WTC11 (cell line): ENCODE measurements at regions not wholly inside any gene's neighbourhood (a gene's known extent, or its start where the extent isn't known, plus 50 kb on each side); places are given as distances from the start of the nearest gene placed in this dataset.

Source experiments
- ATAC-seq: fragments of 200-7000 bp; cut with Tn5 transposase; 2 replicates; pipeline ENCODE4 v1.10.0; 2021; ENCODE audit warnings: mild to moderate bottlenecking, moderate library complexity
- CTCF ChIA-PET: fragments of 300-600 bp; sonication (Branson Sonifier 250); formaldehyde crosslinking; loops from one replicate; lab custom pipeline; 2021; ENCODE audit warnings: antibody characterized with exemption; lab: Charles Lee
- POLR2A ChIA-PET: fragments of 350-600 bp; sonication (Branson Sonifier 250); formaldehyde crosslinking; loops from one replicate; lab custom pipeline; 2021; ENCODE audit warnings: antibody characterized with exemption; lab: Charles Lee
- DNase-seq: peaks from one replicate; pipeline ENCODE4 v3.0.0; 2021; ENCODE audit warnings: low spot score
- H3K27ac Mint-ChIP-seq: 2 replicates; pipeline ENCODE4 v1.8.0; 2021; ENCODE audit warnings: mixed read lengths
- H3K27me3 Mint-ChIP-seq: 2 replicates; pipeline ENCODE4 v1.8.0; 2021; ENCODE audit warnings: low read depth, mild to moderate bottlenecking, moderate library complexity, mixed read lengths
- H3K36me3 Mint-ChIP-seq: 2 replicates; pipeline ENCODE4 v1.8.0; 2021; ENCODE audit warnings: mixed read lengths
- H3K4me1 Mint-ChIP-seq: 2 replicates; pipeline ENCODE4 v1.8.0; 2022; ENCODE audit warnings: mixed read lengths
- H3K4me3 Mint-ChIP-seq: 2 replicates; pipeline ENCODE4 v1.8.0; 2021; ENCODE audit warnings: mild to moderate bottlenecking, moderate library complexity, mixed read lengths
- H3K9me3 Mint-ChIP-seq: 2 replicates; pipeline ENCODE4 v1.8.0; 2021; ENCODE audit warnings: mixed read lengths
- ATF1 ChIP-seq: sonication (generic); formaldehyde crosslinking; IDR thresholded peaks from 2 replicates; pipeline ENCODE4 v1.8.1; 2023; ENCODE audit warnings: mild to moderate bottlenecking, moderate library complexity, missing genetic modification reagents
- CBFB ChIP-seq: sonication (generic); formaldehyde crosslinking; IDR thresholded peaks from 2 replicates; pipeline ENCODE4 v1.8.1; 2022; ENCODE audit warnings: mild to moderate bottlenecking, low read depth, missing genetic modification reagents
- ELF4 ChIP-seq: sonication (generic); formaldehyde crosslinking; IDR thresholded peaks from 2 replicates; pipeline ENCODE4 v1.8.1; 2022; ENCODE audit warnings: low read depth, mild to moderate bottlenecking, moderate library complexity, missing genetic modification reagents
- ESRRA ChIP-seq: sonication (generic); formaldehyde crosslinking; IDR thresholded peaks from 2 replicates; pipeline ENCODE4 v1.8.1; 2022; ENCODE audit warnings: mild to moderate bottlenecking, missing genetic modification reagents, borderline replicate concordance
- GRHL2 ChIP-seq: fragments of 250-450 bp; sonication (Bioruptor Pico); IDR thresholded peaks from 2 replicates; pipeline ENCODE4 v1.8.0; 2022; ENCODE audit warnings: mild to moderate bottlenecking, moderate library complexity; ENCODE audit not compliant: insufficient replicate concordance, severe bottlenecking
- IRF2 ChIP-seq: sonication (generic); formaldehyde crosslinking; IDR thresholded peaks from 2 replicates; pipeline ENCODE4 v1.8.0; 2022; ENCODE audit warnings: low read depth, missing genetic modification reagents, borderline replicate concordance
- JAZF1 ChIP-seq: fragments of 250-450 bp; sonication (Bioruptor Pico); IDR thresholded peaks from 2 replicates; pipeline ENCODE4 v1.9.0; 2021; ENCODE audit warnings: moderate library complexity, mild to moderate bottlenecking, inconsistent platforms
- KAT7 ChIP-seq: sonication (generic); formaldehyde crosslinking; IDR thresholded peaks from 2 replicates; pipeline ENCODE4 v1.8.1; 2023; ENCODE audit warnings: missing genetic modification reagents, mild to moderate bottlenecking, borderline replicate concordance
- NFATC4 ChIP-seq: fragments of 250-450 bp; sonication (Bioruptor Pico); IDR thresholded peaks from 2 replicates; pipeline ENCODE4 v1.9.0; 2021; ENCODE audit warnings: mild to moderate bottlenecking
- NFYB ChIP-seq: sonication (generic); formaldehyde crosslinking; conservative IDR thresholded peaks from 2 replicates; pipeline ENCODE4 v1.8.0; 2022; ENCODE audit warnings: low read depth, missing genetic modification reagents
- RELA ChIP-seq: sonication (generic); formaldehyde crosslinking; IDR thresholded peaks from 2 replicates; pipeline ENCODE4 v1.8.1; 2022; ENCODE audit warnings: missing genetic modification reagents, mild to moderate bottlenecking, borderline replicate concordance
- TP53 ChIP-seq: sonication (generic); formaldehyde crosslinking; IDR thresholded peaks from 2 replicates; pipeline ENCODE4 v1.8.1; 2023; ENCODE audit warnings: mild to moderate bottlenecking, missing genetic modification reagents
- ZNF121 ChIP-seq: sonication (generic); formaldehyde crosslinking; IDR thresholded peaks from 2 replicates; pipeline ENCODE4 v1.8.0; 2023; ENCODE audit warnings: missing genetic modification reagents
- ZNF138 ChIP-seq: sonication (generic); formaldehyde crosslinking; conservative IDR thresholded peaks from 2 replicates; pipeline ENCODE4 v1.8.1; 2022; ENCODE audit warnings: mild to moderate bottlenecking, moderate library complexity, missing genetic modification reagents
- ZNF317 ChIP-seq: sonication (generic); formaldehyde crosslinking; IDR thresholded peaks from 2 replicates; pipeline ENCODE4 v1.8.1; 2023; ENCODE audit warnings: low read depth, mild to moderate bottlenecking, moderate library complexity, missing genetic modification reagents, borderline replicate concordance
- TF ChIP-seq, protein P1 (sequence below): fragments of 250-450 bp; sonication (Bioruptor Pico); IDR thresholded peaks from 2 replicates; pipeline ENCODE4 v1.8.0; 2021; ENCODE audit warnings: mild to moderate bottlenecking
- TF ChIP-seq, protein P2 (sequence below): fragments of 250-450 bp; sonication (Bioruptor Pico); conservative IDR thresholded peaks from 2 replicates; pipeline ENCODE4 v1.9.0; 2021; ENCODE audit warnings: mild to moderate bottlenecking
- TF ChIP-seq, protein P3 (sequence below): sonication (generic); formaldehyde crosslinking; IDR thresholded peaks from 2 replicates; pipeline ENCODE4 v1.8.1; 2023; ENCODE audit warnings: mild to moderate bottlenecking, missing genetic modification reagents, moderate library complexity
- TF ChIP-seq, protein P4 (sequence below): sonication (generic); formaldehyde crosslinking; IDR thresholded peaks from 2 replicates; pipeline ENCODE4 v1.8.1; 2022; ENCODE audit warnings: low read depth, mild to moderate bottlenecking, moderate library complexity, missing genetic modification reagents, borderline replicate concordance
- TF ChIP-seq, protein P5 (sequence below): sonication (generic); formaldehyde crosslinking; IDR thresholded peaks from 2 replicates; pipeline ENCODE4 v1.8.0; 2023; ENCODE audit warnings: missing genetic modification reagents, mild to moderate bottlenecking, borderline replicate concordance

DNA sequence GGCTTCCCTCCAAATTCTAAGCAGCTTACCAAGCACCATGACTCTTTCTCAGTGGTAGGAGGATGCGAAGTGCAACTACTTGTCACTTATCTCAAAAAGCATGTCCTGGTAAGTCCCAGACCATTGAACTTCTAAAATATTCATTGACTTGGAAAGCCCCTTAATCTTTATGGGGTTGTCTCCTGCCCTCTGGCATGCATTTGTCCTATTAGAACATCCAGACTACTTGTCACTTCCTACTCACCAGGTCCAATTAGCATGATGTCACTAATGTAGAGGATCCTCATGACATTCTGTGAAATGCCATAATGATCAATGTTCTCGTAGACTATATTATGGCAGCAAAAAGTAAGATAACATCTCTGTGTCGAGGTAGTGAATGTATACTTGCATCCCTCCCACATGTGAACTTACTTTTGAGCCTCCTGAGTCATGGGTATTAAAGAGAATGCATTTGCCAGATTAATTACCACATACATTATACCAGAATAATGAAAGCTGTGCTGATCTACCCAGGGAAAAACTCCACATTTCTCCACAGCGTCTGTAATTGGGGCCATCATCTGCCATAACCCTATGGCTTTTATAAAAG, 63.5 kb upstream of the RAD23B start (continued):
- TF ChIP-seq, protein P1, sequence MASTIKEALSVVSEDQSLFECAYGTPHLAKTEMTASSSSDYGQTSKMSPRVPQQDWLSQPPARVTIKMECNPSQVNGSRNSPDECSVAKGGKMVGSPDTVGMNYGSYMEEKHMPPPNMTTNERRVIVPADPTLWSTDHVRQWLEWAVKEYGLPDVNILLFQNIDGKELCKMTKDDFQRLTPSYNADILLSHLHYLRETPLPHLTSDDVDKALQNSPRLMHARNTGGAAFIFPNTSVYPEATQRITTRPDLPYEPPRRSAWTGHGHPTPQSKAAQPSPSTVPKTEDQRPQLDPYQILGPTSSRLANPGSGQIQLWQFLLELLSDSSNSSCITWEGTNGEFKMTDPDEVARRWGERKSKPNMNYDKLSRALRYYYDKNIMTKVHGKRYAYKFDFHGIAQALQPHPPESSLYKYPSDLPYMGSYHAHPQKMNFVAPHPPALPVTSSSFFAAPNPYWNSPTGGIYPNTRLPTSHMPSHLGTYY (CRISPR knock-in tag), result no peak
- TF ChIP-seq, protein P2, sequence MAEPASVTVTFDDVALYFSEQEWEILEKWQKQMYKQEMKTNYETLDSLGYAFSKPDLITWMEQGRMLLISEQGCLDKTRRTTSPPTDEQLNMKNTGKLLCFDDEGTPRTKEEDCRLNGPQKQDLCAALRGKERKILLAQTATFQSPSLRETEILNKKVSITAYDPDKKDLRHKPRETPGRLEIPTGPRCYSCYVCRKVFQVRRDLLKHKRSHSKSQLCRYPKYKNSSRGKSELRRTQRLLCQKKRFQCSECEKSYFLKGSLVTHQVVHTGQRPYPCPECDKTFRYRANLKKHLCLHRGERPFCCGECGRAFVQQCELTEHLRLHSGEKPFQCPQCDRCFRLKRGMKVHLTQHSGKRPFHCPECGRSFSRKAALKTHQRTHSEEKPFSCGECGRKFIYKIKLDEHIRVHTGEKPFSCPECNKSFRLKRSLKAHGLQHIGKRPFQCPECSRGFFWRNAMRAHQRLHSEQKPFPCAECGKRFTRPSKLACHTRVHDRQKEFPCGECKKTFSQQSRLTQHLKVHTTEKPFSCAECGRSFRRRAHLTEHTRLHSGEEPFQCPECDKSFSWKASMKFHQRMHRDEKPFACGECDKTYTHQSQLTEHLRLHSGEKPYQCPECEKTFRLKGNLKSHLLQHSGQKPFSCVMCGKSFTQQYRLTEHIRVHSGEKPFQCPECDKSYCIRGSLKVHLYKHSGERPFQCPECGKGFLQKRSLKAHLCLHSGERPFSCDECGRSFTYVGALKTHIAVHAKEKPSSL (CRISPR knock-in tag), result no peak
- TF ChIP-seq IRF2 (CRISPR knock-in tag) (no peak), TP53 (CRISPR knock-in tag) (no peak), GRHL2 (CRISPR knock-in tag) (no peak), ZNF121 (CRISPR knock-in tag) (no peak), NFATC4 (CRISPR knock-in tag) (no peak), NFYB (CRISPR knock-in tag) (no peak), KAT7 (CRISPR knock-in tag) (no peak)

DNA sequence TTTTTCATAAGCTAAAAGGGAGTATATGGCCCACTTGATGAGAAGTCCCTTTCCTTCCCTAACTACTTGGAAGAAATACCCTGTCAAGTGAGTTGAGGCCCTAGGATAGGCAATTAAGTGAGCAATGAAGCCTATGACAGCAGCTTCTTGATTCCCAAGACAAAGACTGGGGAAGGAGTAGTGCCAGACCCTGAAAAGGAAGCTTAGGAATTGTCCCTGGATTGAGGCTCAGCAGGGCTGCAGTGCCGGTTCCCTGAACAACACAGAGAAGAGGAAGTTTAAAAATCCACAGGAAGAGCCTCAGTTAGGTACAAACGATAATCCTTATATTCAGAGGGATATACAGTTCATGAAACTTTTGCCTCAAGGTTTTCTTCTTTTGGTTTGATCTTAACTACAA, 61.8 kb upstream of the RAD23B start:
- Mint-ChIP-seq H3K9me3 (0 out of 2 replicates have a peak, but pooled peaks cover 4% of the 10 kb centered on the region), H3K27ac (no peak overlapping the region), H3K4me3 (no peak overlapping the region), H3K36me3 (no peaks in the 10 kb centered on the region), H3K27me3 (no peaks in the 10 kb centered on the region), H3K4me1 (peaks cover 9% of the 10 kb centered on the region)
- CTCF ChIA-PET, result interaction anchor here (1.0 to 1.4 kb wide), 2 partner anchors 28 to 63 kb away, joined by 3 read pairs; no protein-coding TSS in a partner anchor
- peak; percentile 86 for ATAC-seq
- POLR2A ChIA-PET, result no interaction called here
- DNase-seq, result no peak
- TF ChIP-seq, protein P3, sequence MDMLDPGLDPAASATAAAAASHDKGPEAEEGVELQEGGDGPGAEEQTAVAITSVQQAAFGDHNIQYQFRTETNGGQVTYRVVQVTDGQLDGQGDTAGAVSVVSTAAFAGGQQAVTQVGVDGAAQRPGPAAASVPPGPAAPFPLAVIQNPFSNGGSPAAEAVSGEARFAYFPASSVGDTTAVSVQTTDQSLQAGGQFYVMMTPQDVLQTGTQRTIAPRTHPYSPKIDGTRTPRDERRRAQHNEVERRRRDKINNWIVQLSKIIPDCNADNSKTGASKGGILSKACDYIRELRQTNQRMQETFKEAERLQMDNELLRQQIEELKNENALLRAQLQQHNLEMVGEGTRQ (CRISPR knock-in tag), result no peak
- TF ChIP-seq, protein P4, sequence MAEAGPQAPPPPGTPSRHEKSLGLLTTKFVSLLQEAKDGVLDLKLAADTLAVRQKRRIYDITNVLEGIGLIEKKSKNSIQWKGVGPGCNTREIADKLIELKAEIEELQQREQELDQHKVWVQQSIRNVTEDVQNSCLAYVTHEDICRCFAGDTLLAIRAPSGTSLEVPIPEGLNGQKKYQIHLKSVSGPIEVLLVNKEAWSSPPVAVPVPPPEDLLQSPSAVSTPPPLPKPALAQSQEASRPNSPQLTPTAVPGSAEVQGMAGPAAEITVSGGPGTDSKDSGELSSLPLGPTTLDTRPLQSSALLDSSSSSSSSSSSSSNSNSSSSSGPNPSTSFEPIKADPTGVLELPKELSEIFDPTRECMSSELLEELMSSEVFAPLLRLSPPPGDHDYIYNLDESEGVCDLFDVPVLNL (CRISPR knock-in tag), result no peak
- TF ChIP-seq JAZF1 (CRISPR knock-in tag) (no peak), KAT7 (CRISPR knock-in tag) (no peak), ZNF317 (CRISPR knock-in tag) (no peak), RELA (CRISPR knock-in tag) (no peak), IRF2 (CRISPR knock-in tag) (no peak), ESRRA (CRISPR knock-in tag) (no peak), ZNF138 (CRISPR knock-in tag) (no peak), ATF1 (CRISPR knock-in tag) (no peak), ELF4 (CRISPR knock-in tag) (no peak), CBFB (CRISPR knock-in tag) (no peak)
- TF ChIP-seq, protein P5, sequence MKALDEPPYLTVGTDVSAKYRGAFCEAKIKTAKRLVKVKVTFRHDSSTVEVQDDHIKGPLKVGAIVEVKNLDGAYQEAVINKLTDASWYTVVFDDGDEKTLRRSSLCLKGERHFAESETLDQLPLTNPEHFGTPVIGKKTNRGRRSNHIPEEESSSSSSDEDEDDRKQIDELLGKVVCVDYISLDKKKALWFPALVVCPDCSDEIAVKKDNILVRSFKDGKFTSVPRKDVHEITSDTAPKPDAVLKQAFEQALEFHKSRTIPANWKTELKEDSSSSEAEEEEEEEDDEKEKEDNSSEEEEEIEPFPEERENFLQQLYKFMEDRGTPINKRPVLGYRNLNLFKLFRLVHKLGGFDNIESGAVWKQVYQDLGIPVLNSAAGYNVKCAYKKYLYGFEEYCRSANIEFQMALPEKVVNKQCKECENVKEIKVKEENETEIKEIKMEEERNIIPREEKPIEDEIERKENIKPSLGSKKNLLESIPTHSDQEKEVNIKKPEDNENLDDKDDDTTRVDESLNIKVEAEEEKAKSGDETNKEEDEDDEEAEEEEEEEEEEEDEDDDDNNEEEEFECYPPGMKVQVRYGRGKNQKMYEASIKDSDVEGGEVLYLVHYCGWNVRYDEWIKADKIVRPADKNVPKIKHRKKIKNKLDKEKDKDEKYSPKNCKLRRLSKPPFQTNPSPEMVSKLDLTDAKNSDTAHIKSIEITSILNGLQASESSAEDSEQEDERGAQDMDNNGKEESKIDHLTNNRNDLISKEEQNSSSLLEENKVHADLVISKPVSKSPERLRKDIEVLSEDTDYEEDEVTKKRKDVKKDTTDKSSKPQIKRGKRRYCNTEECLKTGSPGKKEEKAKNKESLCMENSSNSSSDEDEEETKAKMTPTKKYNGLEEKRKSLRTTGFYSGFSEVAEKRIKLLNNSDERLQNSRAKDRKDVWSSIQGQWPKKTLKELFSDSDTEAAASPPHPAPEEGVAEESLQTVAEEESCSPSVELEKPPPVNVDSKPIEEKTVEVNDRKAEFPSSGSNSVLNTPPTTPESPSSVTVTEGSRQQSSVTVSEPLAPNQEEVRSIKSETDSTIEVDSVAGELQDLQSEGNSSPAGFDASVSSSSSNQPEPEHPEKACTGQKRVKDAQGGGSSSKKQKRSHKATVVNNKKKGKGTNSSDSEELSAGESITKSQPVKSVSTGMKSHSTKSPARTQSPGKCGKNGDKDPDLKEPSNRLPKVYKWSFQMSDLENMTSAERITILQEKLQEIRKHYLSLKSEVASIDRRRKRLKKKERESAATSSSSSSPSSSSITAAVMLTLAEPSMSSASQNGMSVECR (CRISPR knock-in tag), result no peak
